ENCODE measurements at regions not wholly inside any gene's neighbourhood (a gene's known extent, or its start where the extent isn't known, plus 50 kb on each side); places are given as distances from the start of the nearest gene placed in this dataset.

DNA sequence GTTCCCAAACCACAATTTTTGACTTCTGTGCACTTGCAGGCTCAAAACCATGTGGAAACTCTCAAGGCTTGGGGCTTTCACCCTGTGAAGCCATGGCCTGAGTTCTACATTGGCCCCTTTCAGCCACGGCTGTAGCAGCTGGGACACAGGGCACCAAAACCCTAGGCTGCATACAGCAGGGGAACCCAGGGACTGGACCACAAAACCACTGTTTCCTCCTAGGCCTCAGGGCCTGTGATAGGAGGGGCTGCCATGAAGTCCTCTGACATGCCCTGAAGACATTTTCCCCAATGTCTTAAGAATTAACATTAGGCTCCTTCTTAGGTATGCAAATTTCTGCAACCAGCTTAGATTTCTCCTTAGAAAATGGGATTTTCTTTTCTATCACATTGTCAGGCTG lies 312.1 kb upstream of the TUSC1 start:
- no peak for TF ChIP-seq CBFB (CRISPR knock-in tag; IDR thresholded peaks at IDR 0.05; ENCODE audit: low read depth)
- TF ChIP-seq, protein P1, sequence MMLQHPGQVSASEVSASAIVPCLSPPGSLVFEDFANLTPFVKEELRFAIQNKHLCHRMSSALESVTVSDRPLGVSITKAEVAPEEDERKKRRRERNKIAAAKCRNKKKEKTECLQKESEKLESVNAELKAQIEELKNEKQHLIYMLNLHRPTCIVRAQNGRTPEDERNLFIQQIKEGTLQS (CRISPR knock-in tag; conservative IDR thresholded peaks at IDR 0.05) = no peak
- TF ChIP-seq GABPB1 (CRISPR knock-in tag; IDR thresholded peaks at IDR 0.05) = no peak
- TF ChIP-seq, protein P2, sequence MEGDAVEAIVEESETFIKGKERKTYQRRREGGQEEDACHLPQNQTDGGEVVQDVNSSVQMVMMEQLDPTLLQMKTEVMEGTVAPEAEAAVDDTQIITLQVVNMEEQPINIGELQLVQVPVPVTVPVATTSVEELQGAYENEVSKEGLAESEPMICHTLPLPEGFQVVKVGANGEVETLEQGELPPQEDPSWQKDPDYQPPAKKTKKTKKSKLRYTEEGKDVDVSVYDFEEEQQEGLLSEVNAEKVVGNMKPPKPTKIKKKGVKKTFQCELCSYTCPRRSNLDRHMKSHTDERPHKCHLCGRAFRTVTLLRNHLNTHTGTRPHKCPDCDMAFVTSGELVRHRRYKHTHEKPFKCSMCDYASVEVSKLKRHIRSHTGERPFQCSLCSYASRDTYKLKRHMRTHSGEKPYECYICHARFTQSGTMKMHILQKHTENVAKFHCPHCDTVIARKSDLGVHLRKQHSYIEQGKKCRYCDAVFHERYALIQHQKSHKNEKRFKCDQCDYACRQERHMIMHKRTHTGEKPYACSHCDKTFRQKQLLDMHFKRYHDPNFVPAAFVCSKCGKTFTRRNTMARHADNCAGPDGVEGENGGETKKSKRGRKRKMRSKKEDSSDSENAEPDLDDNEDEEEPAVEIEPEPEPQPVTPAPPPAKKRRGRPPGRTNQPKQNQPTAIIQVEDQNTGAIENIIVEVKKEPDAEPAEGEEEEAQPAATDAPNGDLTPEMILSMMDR (IDR thresholded peaks at IDR 0.05) = no peak
